ENCODE measurements at regions not wholly inside any gene's neighbourhood (a gene's known extent, or its start where the extent isn't known, plus 50 kb on each side); places are given as distances from the start of the nearest gene placed in this dataset.

DNA sequence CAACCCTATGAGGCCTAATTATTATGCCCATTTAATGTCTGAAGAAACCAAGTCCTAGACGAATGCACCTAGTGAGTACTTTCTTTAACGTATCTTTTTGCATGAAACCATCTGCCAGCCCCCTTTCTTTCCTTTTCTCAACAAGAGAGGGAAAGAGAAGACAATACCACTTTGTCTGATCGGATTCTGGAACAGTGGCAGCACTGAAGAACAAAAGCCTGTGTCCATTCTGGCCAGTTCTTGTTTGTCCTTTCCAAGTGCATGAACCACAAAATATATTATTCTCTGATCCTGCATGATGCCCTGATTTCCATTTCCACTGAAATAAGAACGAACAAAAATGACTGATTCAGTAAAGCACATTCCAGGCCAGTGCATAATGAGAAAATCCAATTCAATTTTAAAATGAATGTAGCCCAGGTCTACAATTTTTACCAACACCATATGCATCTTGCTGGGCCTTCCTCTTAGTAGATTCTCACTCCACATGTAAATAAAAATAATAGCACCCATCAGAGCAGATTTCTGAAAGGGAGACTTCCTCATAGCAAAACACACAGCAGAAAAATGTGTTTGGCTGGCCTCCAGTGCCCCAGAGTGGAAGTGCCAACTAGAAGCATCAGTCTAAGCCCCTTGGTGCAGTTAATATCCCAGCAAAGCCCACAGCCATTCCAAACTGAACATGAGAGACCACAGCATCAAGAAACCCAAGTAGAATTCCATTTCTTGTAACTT lies 422.6 kb upstream of the ID2 start:
- DNase-seq (ENCODE audit: insufficient read length, low spot score): no peak
- FAIRE-seq: no peak
- no peak for TF ChIP-seq POLR2A (IDR thresholded peaks at IDR 0.05; ENCODE audit: low read depth, low read length)
- no peak for TF ChIP-seq TAF1 (IDR thresholded peaks at IDR 0.05; ENCODE audit: low read depth, low read length)
- TF ChIP-seq SPI1 (IDR thresholded peaks at IDR 0.05; ENCODE audit: low read depth, low read length): no peak
- no peak for TF ChIP-seq POU2F2 (IDR thresholded peaks at IDR 0.05; ENCODE audit: low read depth, low read length)
- TF ChIP-seq PAX5 (IDR thresholded peaks at IDR 0.05; ENCODE audit: insufficient read depth, low read length, severe bottlenecking): no peak
- no peak for TF ChIP-seq POLR2AphosphoS5 (IDR thresholded peaks at IDR 0.05; ENCODE audit: low read depth, low read length)

- no peak for TF ChIP-seq SPI1 (IDR thresholded peaks at IDR 0.05; ENCODE audit: low read depth, low read length)
- no peak for TF ChIP-seq PAX5 (IDR thresholded peaks at IDR 0.05; ENCODE audit: insufficient read depth, low read length, severe bottlenecking)
- TF ChIP-seq POU2F2 (IDR thresholded peaks at IDR 0.05; ENCODE audit: low read depth, low read length): no peak
- TF ChIP-seq POLR2A (IDR thresholded peaks at IDR 0.05; ENCODE audit: low read depth, low read length): no peak
- no peak for TF ChIP-seq TAF1 (IDR thresholded peaks at IDR 0.05; ENCODE audit: low read depth, low read length)
- TF ChIP-seq POLR2AphosphoS5 (IDR thresholded peaks at IDR 0.05; ENCODE audit: low read depth, low read length): no peak
- FAIRE-seq (no peak), DNase-seq (ENCODE audit: insufficient read length, low spot score) (no peak)
Observed at GRCh38 chr2:8259841-8260178, 422.0 kb upstream of the ID2 start.

DNA sequence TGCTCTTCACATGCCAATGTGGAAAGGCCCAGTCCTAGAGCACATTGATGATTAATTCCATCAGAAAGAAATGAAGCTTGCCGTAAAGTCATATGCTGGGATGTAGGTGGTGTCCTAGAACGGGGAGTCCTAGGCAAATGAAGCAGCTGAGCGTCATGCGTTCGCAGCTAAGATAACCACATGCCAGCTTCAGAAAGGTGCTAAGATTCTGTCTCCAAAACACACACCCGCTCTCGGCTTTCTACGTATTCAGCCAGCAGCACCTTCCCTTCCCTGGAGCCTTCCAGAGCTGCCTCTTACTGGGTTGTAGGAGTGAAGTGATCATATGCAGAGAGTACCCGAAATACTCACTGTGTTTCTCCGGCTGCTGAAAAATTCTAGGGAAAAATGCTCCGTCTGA lies 421.6 kb upstream of the ID2 start:
- FAIRE-seq: no peak
- no peak for DNase-seq (ENCODE audit: insufficient read length, low spot score)
- TF ChIP-seq PAX5 (IDR thresholded peaks at IDR 0.05; ENCODE audit: insufficient read depth, low read length, severe bottlenecking) (no peak), POLR2A (IDR thresholded peaks at IDR 0.05; ENCODE audit: low read depth, low read length) (no peak), POLR2AphosphoS5 (IDR thresholded peaks at IDR 0.05; ENCODE audit: low read depth, low read length) (no peak), POU2F2 (IDR thresholded peaks at IDR 0.05; ENCODE audit: low read depth, low read length) (no peak), TAF1 (IDR thresholded peaks at IDR 0.05; ENCODE audit: low read depth, low read length) (no peak), SPI1 (IDR thresholded peaks at IDR 0.05; ENCODE audit: low read depth, low read length) (no peak)

- DNase-seq (ENCODE audit: insufficient read length, low spot score) (no peak), FAIRE-seq (no peak)
- TF ChIP-seq POLR2A (IDR thresholded peaks at IDR 0.05; ENCODE audit: low read depth, low read length) (no peak), POU2F2 (IDR thresholded peaks at IDR 0.05; ENCODE audit: low read depth, low read length) (no peak), POLR2AphosphoS5 (IDR thresholded peaks at IDR 0.05; ENCODE audit: low read depth, low read length) (no peak), TAF1 (IDR thresholded peaks at IDR 0.05; ENCODE audit: low read depth, low read length) (no peak)
Observed at GRCh38 chr2:8263901-8264300, 418.0 kb upstream of the ID2 start.

DNA sequence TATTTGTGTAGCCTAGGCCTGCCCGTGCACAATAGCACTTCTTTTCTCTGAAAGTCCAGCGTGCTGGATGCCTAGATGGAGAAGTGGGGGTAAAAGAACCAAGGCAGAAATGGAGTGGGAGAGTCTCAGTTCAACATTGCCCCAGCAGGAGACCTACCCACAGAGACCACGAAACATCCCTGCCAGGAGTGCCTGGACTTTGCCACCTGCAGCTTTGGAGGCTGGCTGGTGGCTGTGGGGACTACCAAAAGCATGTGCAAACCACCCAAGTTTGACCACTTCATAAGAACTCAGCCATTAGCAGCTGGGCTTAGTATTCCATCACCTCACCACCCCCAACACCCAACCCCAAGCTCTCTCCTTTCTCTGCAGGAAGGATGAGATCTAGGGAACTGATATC lies 416.9 kb upstream of the ID2 start:
- DNase-seq (ENCODE audit: insufficient read length, low spot score) (no peak), FAIRE-seq (no peak)
- TF ChIP-seq POU2F2 (IDR thresholded peaks at IDR 0.05; ENCODE audit: low read depth, low read length) (no peak), POLR2A (IDR thresholded peaks at IDR 0.05; ENCODE audit: low read depth, low read length) (no peak), POLR2AphosphoS5 (IDR thresholded peaks at IDR 0.05; ENCODE audit: low read depth, low read length) (no peak), TAF1 (IDR thresholded peaks at IDR 0.05; ENCODE audit: low read depth, low read length) (no peak), PAX5 (IDR thresholded peaks at IDR 0.05; ENCODE audit: insufficient read depth, low read length, severe bottlenecking) (no peak), SPI1 (IDR thresholded peaks at IDR 0.05; ENCODE audit: low read depth, low read length) (no peak)

DNA sequence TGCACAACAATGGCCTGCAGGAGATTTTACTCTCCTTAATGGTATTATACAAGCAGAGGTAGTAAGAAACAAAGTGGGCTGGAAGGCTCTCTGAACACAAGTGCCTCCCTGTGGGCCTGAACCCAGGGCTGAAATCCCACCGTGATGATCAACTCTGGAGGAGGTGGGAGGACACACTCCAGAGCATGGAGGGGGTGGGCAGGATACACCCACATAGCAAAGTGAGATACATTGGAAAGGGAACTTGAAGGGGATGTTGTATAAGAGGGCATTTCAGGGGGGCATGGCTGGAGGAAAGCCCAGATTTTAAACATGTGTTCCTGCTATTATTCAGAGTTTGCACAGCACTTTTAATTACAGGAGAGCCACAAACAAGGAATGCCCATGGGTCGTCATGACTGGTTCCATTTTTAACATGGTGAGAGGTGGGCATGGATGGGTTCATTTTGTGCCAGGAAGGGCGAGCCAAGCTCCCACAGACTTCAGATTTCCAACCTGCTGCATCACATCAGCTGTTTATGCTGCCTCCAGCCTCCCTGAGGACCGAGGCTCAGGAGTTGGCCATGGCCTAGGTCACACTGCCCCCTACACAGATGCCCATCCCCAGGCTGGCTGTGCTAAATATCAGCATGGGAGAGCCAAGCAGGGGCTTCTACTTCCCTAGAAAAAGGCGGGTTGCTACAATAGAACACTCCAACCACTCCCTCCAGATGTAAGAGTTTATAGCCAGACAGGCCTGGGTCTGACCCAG lies 416.2 kb upstream of the ID2 start:
- TF ChIP-seq SPI1 (IDR thresholded peaks at IDR 0.05; ENCODE audit: low read depth, low read length): no peak
- no peak for TF ChIP-seq POLR2A (IDR thresholded peaks at IDR 0.05; ENCODE audit: low read depth, low read length)
- FAIRE-seq (no peak), DNase-seq (ENCODE audit: insufficient read length, low spot score) (no peak)

DNA sequence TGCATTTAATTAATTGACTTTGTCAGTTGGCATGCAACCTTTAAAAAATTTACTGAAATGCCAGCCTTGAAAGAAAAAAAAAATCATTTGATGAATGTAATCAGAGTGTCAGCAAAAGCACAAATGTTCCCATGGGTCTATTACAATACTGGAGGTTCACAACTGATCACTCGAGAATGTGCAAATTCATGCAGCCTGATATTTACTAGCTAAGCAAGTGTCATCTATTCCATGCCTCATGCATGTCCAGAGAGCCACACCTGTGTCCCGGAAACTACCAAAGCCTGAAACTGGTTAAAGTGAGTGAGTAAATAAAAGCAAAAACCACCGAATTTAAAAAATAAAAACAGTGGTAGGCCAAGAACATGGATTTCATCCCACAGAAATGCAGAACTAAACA lies 415.3 kb upstream of the ID2 start:
- TF ChIP-seq SPI1 (IDR thresholded peaks at IDR 0.05; ENCODE audit: low read depth, low read length) (no peak), TAF1 (IDR thresholded peaks at IDR 0.05; ENCODE audit: low read depth, low read length) (no peak), PAX5 (IDR thresholded peaks at IDR 0.05; ENCODE audit: insufficient read depth, low read length, severe bottlenecking) (no peak), POU2F2 (IDR thresholded peaks at IDR 0.05; ENCODE audit: low read depth, low read length) (no peak), POLR2A (IDR thresholded peaks at IDR 0.05; ENCODE audit: low read depth, low read length) (no peak), POLR2AphosphoS5 (IDR thresholded peaks at IDR 0.05; ENCODE audit: low read depth, low read length) (no peak)
- no peak for DNase-seq (ENCODE audit: insufficient read length, low spot score)
- FAIRE-seq: no peak

GRCh38 chr2:8267048-8267447 lies 414.8 kb upstream of the ID2 start:
- TF ChIP-seq POU2F2 (IDR thresholded peaks at IDR 0.05; ENCODE audit: low read depth, low read length): no peak
- TF ChIP-seq PAX5 (IDR thresholded peaks at IDR 0.05; ENCODE audit: insufficient read depth, low read length, severe bottlenecking): no peak
- TF ChIP-seq POLR2AphosphoS5 (IDR thresholded peaks at IDR 0.05; ENCODE audit: low read depth, low read length): no peak
- no peak for TF ChIP-seq SPI1 (IDR thresholded peaks at IDR 0.05; ENCODE audit: low read depth, low read length)
- TF ChIP-seq TAF1 (IDR thresholded peaks at IDR 0.05; ENCODE audit: low read depth, low read length): no peak
- TF ChIP-seq POLR2A (IDR thresholded peaks at IDR 0.05; ENCODE audit: low read depth, low read length): no peak
- DNase-seq (ENCODE audit: insufficient read length, low spot score) (no peak), FAIRE-seq (no peak)

- no peak for FAIRE-seq
- DNase-seq (ENCODE audit: insufficient read length, low spot score): no peak
- TF ChIP-seq POLR2A (IDR thresholded peaks at IDR 0.05; ENCODE audit: low read depth, low read length): no peak
- TF ChIP-seq TAF1 (IDR thresholded peaks at IDR 0.05; ENCODE audit: low read depth, low read length): no peak
- TF ChIP-seq SPI1 (IDR thresholded peaks at IDR 0.05; ENCODE audit: low read depth, low read length): no peak
Observed at GRCh38 chr2:8267721-8268120, 414.1 kb upstream of the ID2 start.

All from GM12891 (cell line).